Thyroid gland (tissue), 4 donors: ENCODE measurements at regions not wholly inside any gene's neighbourhood (a gene's known extent, or its start where the extent isn't known, plus 50 kb on each side); places are given as distances from the start of the nearest gene placed in this dataset.

Experiments used
- POLR2A ChIP-seq, 2 donors: fragments of 450-650 bp; IDR thresholded peaks; one replicate each; pipeline ENCODE4 v1.6.1; 2017; ENCODE audit warnings: antibody characterized with exemption in 2 of 2, mild to moderate bottlenecking in 2 of 2, moderate library complexity in 1 of 2
- TF ChIP-seq, protein P1 (sequence below), 6 experiments: fragments of 200-600 bp in 3 of 6; fragments of 450-650 bp in 3 of 6; sonication (generic) in 3 of 6; IDR thresholded peaks; one replicate each; pipeline ENCODE4 v1.5.1; 2016 to 2019; ENCODE audit warnings: antibody characterized with exemption in 6 of 6, mild to moderate bottlenecking in 2 of 6, inconsistent platforms in 1 of 6, moderate library complexity in 1 of 6

DNA sequence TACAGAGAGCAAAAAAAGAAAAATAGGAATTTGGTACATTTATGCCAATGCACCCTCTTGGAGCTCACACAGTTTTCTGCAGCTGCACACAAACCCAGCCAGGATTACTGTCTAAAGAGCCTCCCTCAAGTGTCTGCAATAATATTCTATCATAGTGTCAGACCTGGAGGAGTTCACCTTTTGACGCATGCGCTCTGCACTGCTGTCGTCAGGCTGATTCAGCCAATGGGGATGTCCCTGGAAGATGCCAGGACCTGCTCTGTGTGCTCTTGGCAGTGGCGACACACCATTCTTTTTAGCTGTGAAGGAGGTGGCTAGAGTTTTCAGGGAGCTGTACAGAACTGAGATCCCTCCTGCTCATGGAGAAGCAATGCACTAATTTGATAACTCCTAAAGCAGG is 249.0 kb upstream of the KIRREL3 start:
- TF ChIP-seq, protein P1, sequence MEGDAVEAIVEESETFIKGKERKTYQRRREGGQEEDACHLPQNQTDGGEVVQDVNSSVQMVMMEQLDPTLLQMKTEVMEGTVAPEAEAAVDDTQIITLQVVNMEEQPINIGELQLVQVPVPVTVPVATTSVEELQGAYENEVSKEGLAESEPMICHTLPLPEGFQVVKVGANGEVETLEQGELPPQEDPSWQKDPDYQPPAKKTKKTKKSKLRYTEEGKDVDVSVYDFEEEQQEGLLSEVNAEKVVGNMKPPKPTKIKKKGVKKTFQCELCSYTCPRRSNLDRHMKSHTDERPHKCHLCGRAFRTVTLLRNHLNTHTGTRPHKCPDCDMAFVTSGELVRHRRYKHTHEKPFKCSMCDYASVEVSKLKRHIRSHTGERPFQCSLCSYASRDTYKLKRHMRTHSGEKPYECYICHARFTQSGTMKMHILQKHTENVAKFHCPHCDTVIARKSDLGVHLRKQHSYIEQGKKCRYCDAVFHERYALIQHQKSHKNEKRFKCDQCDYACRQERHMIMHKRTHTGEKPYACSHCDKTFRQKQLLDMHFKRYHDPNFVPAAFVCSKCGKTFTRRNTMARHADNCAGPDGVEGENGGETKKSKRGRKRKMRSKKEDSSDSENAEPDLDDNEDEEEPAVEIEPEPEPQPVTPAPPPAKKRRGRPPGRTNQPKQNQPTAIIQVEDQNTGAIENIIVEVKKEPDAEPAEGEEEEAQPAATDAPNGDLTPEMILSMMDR (IDR thresholded peaks at IDR 0.05) = no peak
- no peak for TF ChIP-seq POLR2A (IDR thresholded peaks at IDR 0.05)
